A549 (cell line): ENCODE measurements at regions not wholly inside any gene's neighbourhood (a gene's known extent, or its start where the extent isn't known, plus 50 kb on each side); places are given as distances from the start of the nearest gene placed in this dataset.

ENCODE experiments used
- ATAC-seq, 2 experiments: fragments of 200-7000 bp in 1 of 2; fragments of >200 bp in 1 of 2; cut with Nextera tagmentation in 1 of 2; cut with Tn5 transposase in 1 of 2; 3 replicates each; pipeline versions ENCODE4 v1.8.0 to v1.9.1; 2018 to 2020; ENCODE audit warnings: mild to moderate bottlenecking in 1 of 2, moderate library complexity in 1 of 2
- CTCF ChIA-PET: fragments of 300-600 bp; sonication (Branson Sonifier 250); formaldehyde crosslinking; extraction: SDS; loops from one replicate; lab custom pipeline; 2021; ENCODE audit warnings: antibody characterized with exemption, inconsistent platforms; lab: Yijun Ruan, JAX
- POLR2A ChIA-PET: fragments of 350-600 bp; formaldehyde crosslinking; extraction: SDS; loops from one replicate; lab custom pipeline; 2021; ENCODE audit warnings: antibody characterized with exemption, inconsistent platforms; lab: Yijun Ruan, JAX
- DNase-seq, 2 experiments: peaks; one replicate each; pipeline versions ENCODE4 v3.0.0 to v3.0.0-alpha.2; 2011 to 2016; ENCODE audit warnings: low read depth in 1 of 2, low spot score in 1 of 2
- FAIRE-seq: peaks from 2 replicates; lab custom pipeline; 2011; peaks lifted over from hg19 to GRCh38; lab: Jason Lieb, UNC
- H3K27ac ChIP-seq, 2 experiments: fragments of >200 bp; sonication (Bioruptor Twin); formaldehyde crosslinking; 3 replicates each; pipeline ENCODE4 v1.5.1; 2016 to 2017
- H3K4me1 ChIP-seq: fragments of >200 bp; sonication (Bioruptor Twin); formaldehyde crosslinking; 3 replicates; pipeline ENCODE4 v1.6.1; 2016
- H3K4me2 ChIP-seq: fragments of >200 bp; sonication (Bioruptor Twin); formaldehyde crosslinking; 3 replicates; pipeline ENCODE4 v1.6.1; 2016
- H3K4me3 ChIP-seq: fragments of >200 bp; sonication (Bioruptor Twin); formaldehyde crosslinking; 3 replicates; pipeline ENCODE4 v1.5.1; 2016
- H3K9me3 ChIP-seq: fragments of >200 bp; sonication (Bioruptor Twin); formaldehyde crosslinking; 3 replicates; pipeline ENCODE4 v1.6.1; 2016
- ATOH8 ChIP-seq: fragments of 250-450 bp; sonication (Bioruptor Pico); IDR thresholded peaks from 2 replicates; pipeline ENCODE4 v1.5.0; 2020; ENCODE audit warnings: low read depth, mild to moderate bottlenecking, moderate library complexity
- CBX2 ChIP-seq: fragments of 200-600 bp; sonication (generic); IDR thresholded peaks from 2 replicates; pipeline ENCODE4 v1.6.1; 2016; ENCODE audit warnings: low read depth, mild to moderate bottlenecking, borderline replicate concordance
- CHD2 ChIP-seq: fragments of 150-350 bp; IDR thresholded peaks from 2 replicates; pipeline ENCODE4 v1.6.1; 2014; ENCODE audit warnings: low read length; ENCODE audit not compliant: partially characterized antibody
- CHD4 ChIP-seq: fragments of 200-600 bp; sonication (generic); IDR thresholded peaks from 2 replicates; pipeline ENCODE4 v1.6.1; 2016; ENCODE audit warnings: antibody characterized with exemption, mild to moderate bottlenecking, borderline replicate concordance
- CTCF ChIP-seq: fragments of >200 bp; sonication (Bioruptor Twin); formaldehyde crosslinking; IDR thresholded peaks from 3 replicates; pipeline ENCODE4 v1.5.1; 2016
- EHF ChIP-seq: fragments of 250-450 bp; sonication (Bioruptor Pico); IDR thresholded peaks from 2 replicates; pipeline ENCODE4 v1.5.0; 2020; ENCODE audit warnings: mild to moderate bottlenecking
- ESRRA ChIP-seq: fragments of 150-350 bp; IDR thresholded peaks from 2 replicates; pipeline ENCODE4 v1.6.1; 2014; ENCODE audit warnings: mild to moderate bottlenecking, low read length, borderline replicate concordance
- FOSB ChIP-seq: fragments of 250-450 bp; sonication (Bioruptor Pico); IDR thresholded peaks from 2 replicates; pipeline ENCODE4 v1.5.0; 2020; ENCODE audit warnings: mild to moderate bottlenecking, moderate library complexity
- GATA3 ChIP-seq: IDR thresholded peaks from 2 replicates; pipeline ENCODE4 v1.6.1; 2012; ENCODE audit warnings: borderline replicate concordance
- HEYL ChIP-seq: fragments of 250-450 bp; sonication (Bioruptor Pico); IDR thresholded peaks from 2 replicates; pipeline ENCODE4 v1.8.0; 2021; ENCODE audit warnings: mild to moderate bottlenecking, moderate library complexity
- HMGXB4 ChIP-seq: fragments of 250-450 bp; sonication (Bioruptor Pico); IDR thresholded peaks from 2 replicates; pipeline ENCODE4 v1.5.0; 2021; ENCODE audit warnings: mild to moderate bottlenecking, moderate library complexity, borderline replicate concordance
- HOXA7 ChIP-seq: fragments of 250-450 bp; sonication (Bioruptor Pico); IDR thresholded peaks from 2 replicates; pipeline ENCODE4 v1.5.0; 2020; ENCODE audit warnings: mild to moderate bottlenecking, moderate library complexity
- KDM5A ChIP-seq: fragments of 200-600 bp; sonication (generic); IDR thresholded peaks from 2 replicates; pipeline ENCODE4 v1.6.1; 2016; ENCODE audit warnings: antibody characterized with exemption, mild to moderate bottlenecking
- MAZ ChIP-seq: fragments of 150-350 bp; IDR thresholded peaks from 2 replicates; pipeline ENCODE4 v1.6.1; 2014; ENCODE audit warnings: antibody characterized with exemption, low read depth, low read length, borderline replicate concordance
- NFE2L2 ChIP-seq: fragments of 150-350 bp; conservative IDR thresholded peaks from 2 replicates; pipeline ENCODE4 v1.6.1; 2014; ENCODE audit warnings: low read length
- NPAS2 ChIP-seq: fragments of 250-450 bp; sonication (Bioruptor Pico); IDR thresholded peaks from 2 replicates; pipeline ENCODE4 v1.8.0; 2022; ENCODE audit warnings: mild to moderate bottlenecking, moderate library complexity, borderline replicate concordance
- NR3C1 ChIP-seq: fragments of >200 bp; sonication (Bioruptor Twin); formaldehyde crosslinking; IDR thresholded peaks from 3 replicates; pipeline ENCODE4 v1.6.1; 2017
- PHF8 ChIP-seq: fragments of 200-600 bp; sonication (generic); IDR thresholded peaks from 2 replicates; pipeline ENCODE4 v1.6.1; 2016; ENCODE audit warnings: low read depth, mild to moderate bottlenecking, antibody characterized with exemption, moderate library complexity, borderline replicate concordance
- POLR2A ChIP-seq: IDR thresholded peaks from 2 replicates; pipeline ENCODE4 v1.6.1; 2012; ENCODE audit warnings: mild to moderate bottlenecking, low read length
- RAD21 ChIP-seq, 2 experiments: fragments of >200 bp in 1 of 2; sonication (Bioruptor Twin) in 1 of 2; formaldehyde crosslinking in 1 of 2; IDR thresholded peaks in 1 of 2; conservative IDR thresholded peaks in 1 of 2; 2 replicates in 1 of 2; 3 replicates in 1 of 2; pipeline ENCODE4 v1.6.1; 2012 to 2018; ENCODE audit warnings: inconsistent platforms in 1 of 2
- RARB ChIP-seq: fragments of 250-450 bp; sonication (Bioruptor Pico); IDR thresholded peaks from 2 replicates; pipeline ENCODE4 v1.8.0; 2021; ENCODE audit warnings: mild to moderate bottlenecking, moderate library complexity
- RCOR1 ChIP-seq: fragments of 150-350 bp; IDR thresholded peaks from 2 replicates; pipeline ENCODE4 v1.6.1; 2014; ENCODE audit warnings: antibody characterized with exemption, low read length, low read depth
- RFX5 ChIP-seq: fragments of 450-650 bp; IDR thresholded peaks from 2 replicates; pipeline ENCODE4 v1.7.1; 2014; ENCODE audit warnings: antibody characterized with exemption, mild to moderate bottlenecking, moderate library complexity
- SREBF2 ChIP-seq: fragments of 450-650 bp; IDR thresholded peaks from 2 replicates; pipeline ENCODE4 v1.6.1; 2014; ENCODE audit warnings: mild to moderate bottlenecking, moderate library complexity
- TFCP2L1 ChIP-seq: fragments of 250-450 bp; sonication (Bioruptor Pico); IDR thresholded peaks from 2 replicates; pipeline ENCODE4 v1.5.0; 2021; ENCODE audit warnings: mild to moderate bottlenecking
- TP53 ChIP-seq: fragments of 250-450 bp; sonication (Bioruptor Pico); IDR thresholded peaks from 2 replicates; pipeline ENCODE4 v1.5.0; 2021; ENCODE audit warnings: mild to moderate bottlenecking, moderate library complexity
- WGBS: methylation state at CpG from one replicate; pipeline ENCODE4 v1.1.6; 2017; ENCODE audit errors: missing lambda C conversion rate; 5-methylcytosine and 5-hydroxymethylcytosine counted together

- DNase-seq (no peak), FAIRE-seq (no peak), ATAC-seq (no peak)
- WGBS = 20% methylated on average over 5 of the region's 5 CpGs
- no peak for TF ChIP-seq RFX5
- no peak for TF ChIP-seq HEYL (CRISPR knock-in tag)
- no peak for TF ChIP-seq FOSB
- no peak for TF ChIP-seq HMGXB4 (CRISPR knock-in tag)
- no peak for TF ChIP-seq EHF
- TF ChIP-seq SREBF2 = no peak
- no peak for TF ChIP-seq TFCP2L1 (CRISPR knock-in tag)
- no peak for TF ChIP-seq NPAS2 (CRISPR knock-in tag)
- no peak for TF ChIP-seq ESRRA
- TF ChIP-seq RCOR1 = no peak
- no peak for TF ChIP-seq ATOH8 (CRISPR knock-in tag)
- Histone ChIP-seq H3K4me1 (no peaks in the 10 kb centered on the region), H3K9me3 (no peaks in the 10 kb centered on the region), H3K27ac (no peak overlapping the region), H3K4me2 (no peak overlapping the region), H3K4me3 (no peak overlapping the region)
- POLR2A ChIA-PET = no interaction called here
- CTCF ChIA-PET = no interaction called here
These were observed 142.8 kb upstream of the RAI2 start for GRCh38 chrX:18003876-18004275.

GRCh38 chrX:18002791-18003190 lies 141.7 kb upstream of the RAI2 start:
- no peaks in the 10 kb centered on the region for H3K9me3 ChIP-seq
- no peak overlapping the region for H3K27ac ChIP-seq
- H3K4me3 ChIP-seq = no peak overlapping the region
- TF ChIP-seq POLR2A = no peak
- no peak for TF ChIP-seq HMGXB4 (CRISPR knock-in tag)
- TF ChIP-seq PHF8 = no peak
- TF ChIP-seq CHD2 = no peak
- TF ChIP-seq CTCF = no peak
- TF ChIP-seq HOXA7 (CRISPR knock-in tag) = no peak
- no peak for TF ChIP-seq TP53 (CRISPR knock-in tag)
- no peak for TF ChIP-seq GATA3
- no peak for TF ChIP-seq RARB
- no peak for TF ChIP-seq CBX2
- no peak for TF ChIP-seq NFE2L2
- no peak for TF ChIP-seq NR3C1
- TF ChIP-seq RAD21 (conservative IDR thresholded peaks at IDR 0.05 in 1 of 2, IDR thresholded peaks at IDR 0.05 in 1 of 2) = no peak
- no peak for TF ChIP-seq CHD4
- TF ChIP-seq MAZ = no peak
- TF ChIP-seq KDM5A = no peak
- POLR2A ChIA-PET = no interaction called here
- H3K4me2 ChIP-seq = no peak overlapping the region
- ATAC-seq (no peak), DNase-seq (no peak), FAIRE-seq (no peak)
- WGBS = 28% methylated on average over 3 of the region's 3 CpGs
- H3K4me1 ChIP-seq = no peaks in the 10 kb centered on the region
- CTCF ChIA-PET = interaction anchor here (1.2 kb wide), 1 partner anchor 17 kb away, joined by 3 read pairs; no protein-coding TSS in a partner anchor
